ENCODE measurements at regions not wholly inside any gene's neighbourhood (a gene's known extent, or its start where the extent isn't known, plus 50 kb on each side); places are given as distances from the start of the nearest gene placed in this dataset.

DNA sequence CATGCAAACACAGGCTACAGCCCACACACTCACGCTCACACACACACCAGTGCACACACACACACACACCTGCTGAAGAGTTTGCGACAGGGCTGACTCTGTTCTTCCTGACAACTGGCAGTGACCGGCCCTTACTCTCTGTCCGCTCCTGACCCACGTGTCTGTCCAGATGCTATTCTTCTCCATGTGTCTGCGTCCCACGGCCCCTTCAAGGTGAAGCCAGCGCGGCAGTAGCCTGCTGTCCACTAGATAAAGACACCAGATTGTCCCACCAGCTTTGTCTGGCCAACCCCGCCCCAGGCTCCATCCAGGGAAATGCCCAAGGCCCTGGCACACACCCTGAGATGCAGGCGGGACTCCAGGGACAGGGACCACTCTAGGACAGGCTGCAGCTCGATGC, 713.9 kb downstream of the BRD1 start:
- H3K36me3 ChIP-seq = no peaks in the 10 kb centered on the region
- TF ChIP-seq, protein P1, sequence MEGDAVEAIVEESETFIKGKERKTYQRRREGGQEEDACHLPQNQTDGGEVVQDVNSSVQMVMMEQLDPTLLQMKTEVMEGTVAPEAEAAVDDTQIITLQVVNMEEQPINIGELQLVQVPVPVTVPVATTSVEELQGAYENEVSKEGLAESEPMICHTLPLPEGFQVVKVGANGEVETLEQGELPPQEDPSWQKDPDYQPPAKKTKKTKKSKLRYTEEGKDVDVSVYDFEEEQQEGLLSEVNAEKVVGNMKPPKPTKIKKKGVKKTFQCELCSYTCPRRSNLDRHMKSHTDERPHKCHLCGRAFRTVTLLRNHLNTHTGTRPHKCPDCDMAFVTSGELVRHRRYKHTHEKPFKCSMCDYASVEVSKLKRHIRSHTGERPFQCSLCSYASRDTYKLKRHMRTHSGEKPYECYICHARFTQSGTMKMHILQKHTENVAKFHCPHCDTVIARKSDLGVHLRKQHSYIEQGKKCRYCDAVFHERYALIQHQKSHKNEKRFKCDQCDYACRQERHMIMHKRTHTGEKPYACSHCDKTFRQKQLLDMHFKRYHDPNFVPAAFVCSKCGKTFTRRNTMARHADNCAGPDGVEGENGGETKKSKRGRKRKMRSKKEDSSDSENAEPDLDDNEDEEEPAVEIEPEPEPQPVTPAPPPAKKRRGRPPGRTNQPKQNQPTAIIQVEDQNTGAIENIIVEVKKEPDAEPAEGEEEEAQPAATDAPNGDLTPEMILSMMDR (IDR thresholded peaks at IDR 0.05) = no peak
- ATAC-seq (ENCODE audit: insufficient number of reproducible peaks, low FRiP score, low read depth) = no peak
- H3K9me3 ChIP-seq = no peaks in the 10 kb centered on the region
- H3K4me1 ChIP-seq (ENCODE audit: control insufficient read depth in 1 of 2, low read depth in 2 of 2) = no peaks in the 10 kb centered on the region
- DNase-seq (ENCODE audit: low spot score) = no peak
- H3K4me3 ChIP-seq = no peak overlapping the region
- H3K27ac ChIP-seq = no peak overlapping the region
- H3K27me3 ChIP-seq (replicated peaks; ENCODE audit: insufficient read depth) = no peaks in the 10 kb centered on the region

DNA sequence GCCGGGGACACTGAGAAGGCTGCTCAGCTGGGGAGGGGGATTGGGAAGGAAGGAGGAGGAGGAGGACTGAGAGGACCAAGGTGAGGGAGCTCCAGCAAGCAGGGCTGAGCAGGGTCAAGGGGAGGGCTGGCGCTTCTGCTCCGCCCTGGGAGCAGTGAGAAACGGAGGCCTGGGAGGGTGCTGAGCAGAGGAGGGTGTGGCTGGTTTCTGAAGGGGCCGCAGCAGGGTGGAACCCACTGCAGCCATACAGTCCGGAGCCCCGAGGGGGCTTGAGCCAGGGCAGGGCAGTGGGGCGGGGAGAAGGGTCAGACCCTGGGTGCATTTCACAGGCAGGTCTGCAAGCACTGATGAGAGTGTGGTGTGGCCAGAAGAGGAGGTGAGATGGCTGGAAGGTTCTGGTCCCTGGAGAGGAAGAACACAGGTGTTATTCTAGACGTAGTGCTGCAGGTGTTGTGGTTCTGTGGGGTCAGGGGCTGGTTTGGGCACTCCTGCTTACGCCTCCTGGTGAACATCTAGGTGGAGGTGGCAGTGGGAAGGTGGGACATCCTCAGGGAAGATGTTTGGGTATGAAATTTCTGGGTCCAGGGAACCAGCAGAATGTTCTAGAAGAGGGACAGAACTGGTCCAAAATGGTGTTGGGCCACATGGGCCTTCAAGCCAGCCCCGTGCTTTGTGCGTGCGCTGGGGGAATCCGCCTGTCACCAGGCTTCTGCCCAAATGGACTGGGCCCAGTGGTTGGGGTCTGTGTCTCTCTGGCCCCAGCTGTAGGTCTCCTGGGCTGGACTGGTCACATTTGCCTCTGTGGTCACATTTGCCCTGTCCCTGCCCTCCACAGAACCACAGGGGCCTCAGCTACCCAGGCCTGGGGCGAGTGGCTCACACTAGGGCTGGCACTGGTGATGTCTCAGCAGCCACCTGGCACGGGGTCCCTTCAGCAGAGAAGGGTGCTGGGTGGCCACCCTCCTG, 714.7 kb downstream of the BRD1 start:
- Histone ChIP-seq H3K4me3 (no peak overlapping the region), H3K4me1 (ENCODE audit: control insufficient read depth in 1 of 2, low read depth in 2 of 2) (no peaks in the 10 kb centered on the region), H3K36me3 (no peaks in the 10 kb centered on the region), H3K27me3 (replicated peaks; ENCODE audit: insufficient read depth) (no peaks in the 10 kb centered on the region), H3K27ac (no peak overlapping the region), H3K9me3 (no peaks in the 10 kb centered on the region)
- TF ChIP-seq, protein P1 (IDR thresholded peaks at IDR 0.05) = no peak
- no peak for ATAC-seq (ENCODE audit: insufficient number of reproducible peaks, low FRiP score, low read depth)
- no peak for DNase-seq (ENCODE audit: low spot score)

GRCh38 chr22:49112176-49112575, 715.5 kb downstream of the BRD1 start:
- TF ChIP-seq, protein P1 (IDR thresholded peaks at IDR 0.05) = no peak
- Histone ChIP-seq H3K27ac (no peak overlapping the region), H3K36me3 (no peaks in the 10 kb centered on the region), H3K4me1 (ENCODE audit: control insufficient read depth in 1 of 2, low read depth in 2 of 2) (no peaks in the 10 kb centered on the region), H3K9me3 (no peaks in the 10 kb centered on the region), H3K27me3 (replicated peaks; ENCODE audit: insufficient read depth) (no peaks in the 10 kb centered on the region), H3K4me3 (no peak overlapping the region)
- ATAC-seq (ENCODE audit: insufficient number of reproducible peaks, low FRiP score, low read depth) (no peak), DNase-seq (ENCODE audit: low spot score) (no peak)

DNA sequence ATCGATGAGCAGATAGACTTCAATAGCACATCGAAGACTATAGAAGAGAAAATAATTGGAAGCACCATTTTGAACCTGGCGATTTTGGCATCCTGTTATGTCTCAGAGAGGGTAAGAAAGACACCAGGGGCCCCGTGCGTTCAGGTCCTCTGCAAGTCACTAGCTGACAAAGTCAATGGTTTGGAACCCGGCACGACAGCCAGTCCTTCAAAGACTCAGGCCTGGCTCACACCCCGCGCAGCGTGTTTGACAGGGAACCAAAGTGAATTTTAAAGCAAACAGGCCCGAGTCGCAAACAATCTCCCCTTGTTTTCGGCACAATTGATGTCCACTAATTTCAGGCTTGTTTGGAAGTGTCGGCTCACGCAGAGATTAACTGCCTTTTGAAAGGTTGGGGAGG, 716.6 kb downstream of the BRD1 start:
- DNase-seq (ENCODE audit: low spot score) = no peak
- Histone ChIP-seq H3K36me3 (no peaks in the 10 kb centered on the region), H3K4me1 (ENCODE audit: control insufficient read depth in 1 of 2, low read depth in 2 of 2) (no peaks in the 10 kb centered on the region), H3K27ac (no peak overlapping the region), H3K4me3 (no peak overlapping the region), H3K27me3 (replicated peaks; ENCODE audit: insufficient read depth) (no peaks in the 10 kb centered on the region), H3K9me3 (no peaks in the 10 kb centered on the region)
- TF ChIP-seq, protein P1 (IDR thresholded peaks at IDR 0.05) = no peak
- ATAC-seq (ENCODE audit: insufficient number of reproducible peaks, low FRiP score, low read depth) = no peak

DNA sequence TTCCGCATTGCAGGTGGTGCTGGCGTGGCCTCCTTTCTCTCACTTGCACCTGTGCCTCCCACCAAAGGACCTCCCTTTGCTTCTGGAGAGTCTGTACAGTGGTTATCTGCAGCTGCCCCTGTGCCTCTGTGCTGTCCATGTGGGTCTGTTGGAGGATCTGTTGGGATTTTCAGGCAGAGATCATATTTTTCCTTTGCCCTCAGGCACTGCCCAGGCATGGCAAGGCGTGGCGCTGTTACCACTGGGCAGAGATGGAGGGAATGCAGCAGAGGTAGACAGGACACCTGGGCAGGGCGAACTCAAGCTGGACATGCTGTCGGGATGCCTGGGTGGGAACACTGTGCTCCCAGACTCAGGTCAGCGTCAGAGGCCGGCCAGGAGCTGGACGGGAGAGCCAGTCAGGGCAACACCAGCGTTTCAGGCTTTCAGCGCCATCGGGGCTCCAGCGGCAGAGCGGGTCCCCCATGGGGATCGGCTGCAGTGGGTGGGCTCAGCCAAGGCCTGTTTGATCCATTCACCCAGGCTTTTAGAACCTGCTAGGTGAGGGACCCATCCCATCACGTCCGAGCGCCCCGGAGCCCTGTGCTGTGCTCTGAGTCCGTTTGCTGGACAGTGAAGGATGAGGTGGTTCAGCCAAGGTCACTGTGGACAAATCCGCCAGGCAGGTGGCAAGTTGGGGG, 718.9 kb downstream of the BRD1 start:
- Histone ChIP-seq H3K36me3 (no peaks in the 10 kb centered on the region), H3K4me3 (no peak overlapping the region), H3K27ac (no peak overlapping the region), H3K27me3 (replicated peaks; ENCODE audit: insufficient read depth) (no peaks in the 10 kb centered on the region), H3K9me3 (no peaks in the 10 kb centered on the region), H3K4me1 (ENCODE audit: control insufficient read depth in 1 of 2, low read depth in 2 of 2) (no peaks in the 10 kb centered on the region)
- ATAC-seq (ENCODE audit: insufficient number of reproducible peaks, low FRiP score, low read depth) = no peak
- no peak for DNase-seq (ENCODE audit: low spot score)
- TF ChIP-seq, protein P1 (IDR thresholded peaks at IDR 0.05) = no peak
